ENCODE measurements at regions not wholly inside any gene's neighbourhood (a gene's known extent, or its start where the extent isn't known, plus 50 kb on each side); places are given as distances from the start of the nearest gene placed in this dataset.
A peak's percentile ranks its signal among the peaks of the same experiment; 100 is the strongest.
"Not testable (repeated sequence)": the region's sequence is repeated elsewhere in the genome, so short reads cannot be mapped to it uniquely, and the experiment has no call there.

GRCh38 chr9:119726035-119726434 is 356.8 kb upstream of the BRINP1 start:
- DNase-seq = no peak

GRCh38 chr9:119722384-119722783 is 353.1 kb upstream of the BRINP1 start:
- DNase-seq = no peak

- no peak for DNase-seq
Observed at GRCh38 chr9:119712325-119712724, 343.1 kb upstream of the BRINP1 start.

- DNase-seq = no peak
Observed at GRCh38 chr9:119709431-119709830, 340.2 kb upstream of the BRINP1 start.

GRCh38 chr9:119707228-119707845 is 338.1 kb upstream of the BRINP1 start:
- no peak for DNase-seq

- no peak for DNase-seq
Observed at GRCh38 chr9:119701651-119702050, 332.4 kb upstream of the BRINP1 start.

- no peak for DNase-seq
Observed at GRCh38 chr9:119698535-119698934, 329.3 kb upstream of the BRINP1 start.

GRCh38 chr9:119697996-119698395 is 328.8 kb upstream of the BRINP1 start:
- DNase-seq = no peak

GRCh38 chr9:119689879-119690278 is 320.6 kb upstream of the BRINP1 start:
- no peak for DNase-seq

GRCh38 chr9:119688547-119688946 is 319.3 kb upstream of the BRINP1 start:
- DNase-seq = no peak

GRCh38 chr9:119677811-119678505 is 308.7 kb upstream of the BRINP1 start:
- DNase-seq = no peak

GRCh38 chr9:119675951-119676350 is 306.7 kb upstream of the BRINP1 start:
- DNase-seq = peak; percentile 15

- DNase-seq = not testable (repeated sequence)
Observed at GRCh38 chr9:119672763-119673162, 303.5 kb upstream of the BRINP1 start.

- DNase-seq = no peak
Observed at GRCh38 chr9:119667916-119668315, 298.7 kb upstream of the BRINP1 start.

- DNase-seq = no peak
Observed at GRCh38 chr9:119667163-119667562, 297.9 kb upstream of the BRINP1 start.

- no peak for DNase-seq
Observed at GRCh38 chr9:119662329-119662728, 293.1 kb upstream of the BRINP1 start.

- no peak for DNase-seq
Observed at GRCh38 chr9:119652931-119653330, 283.7 kb upstream of the BRINP1 start.

- no peak for DNase-seq
Observed at GRCh38 chr9:119649205-119649604, 280.0 kb upstream of the BRINP1 start.

- DNase-seq = no peak
Observed at GRCh38 chr9:119639287-119639955, 270.2 kb upstream of the BRINP1 start.

GRCh38 chr9:119634006-119634405 is 264.8 kb upstream of the BRINP1 start:
- no peak for DNase-seq

- DNase-seq = no peak
Observed at GRCh38 chr9:119611565-119611964, 242.3 kb upstream of the BRINP1 start.

GRCh38 chr9:119609277-119609971 is 240.2 kb upstream of the BRINP1 start:
- DNase-seq = no peak

- DNase-seq = no peak
Observed at GRCh38 chr9:119601632-119602031, 232.4 kb upstream of the BRINP1 start.

GRCh38 chr9:119597499-119597898 is 228.3 kb upstream of the BRINP1 start:
- DNase-seq = no peak
